ENCODE measurements at regions not wholly inside any gene's neighbourhood (a gene's known extent, or its start where the extent isn't known, plus 50 kb on each side); places are given as distances from the start of the nearest gene placed in this dataset.

DNA sequence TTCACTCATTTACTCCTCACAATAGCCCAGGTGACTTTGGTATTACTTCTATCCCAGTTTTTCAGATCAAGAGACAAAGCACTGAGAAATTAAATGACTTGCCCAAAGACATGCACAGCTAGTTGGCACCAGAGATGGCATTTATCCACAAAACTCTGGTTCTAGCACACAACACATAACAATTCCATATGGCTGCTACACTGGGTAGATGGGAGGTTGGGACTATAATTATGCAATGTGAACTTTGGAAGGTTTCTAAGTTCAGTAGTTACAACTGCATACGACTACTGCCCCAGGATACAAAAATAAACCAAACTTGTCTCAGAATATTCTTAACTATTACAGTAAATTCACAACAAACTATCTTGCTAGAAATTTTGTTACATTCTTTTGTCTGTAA lies 54.2 kb upstream of the MLIP start:
- no peak for TF ChIP-seq MAFK (IDR thresholded peaks at IDR 0.05; ENCODE audit: low read depth, low read length)
- no peak for TF ChIP-seq POLR2A (IDR thresholded peaks at IDR 0.05; ENCODE audit: low read depth, low read length)
- no peak for TF ChIP-seq CHD1 (IDR thresholded peaks at IDR 0.05; ENCODE audit: low read depth, low read length)
- TF ChIP-seq, protein P1, sequence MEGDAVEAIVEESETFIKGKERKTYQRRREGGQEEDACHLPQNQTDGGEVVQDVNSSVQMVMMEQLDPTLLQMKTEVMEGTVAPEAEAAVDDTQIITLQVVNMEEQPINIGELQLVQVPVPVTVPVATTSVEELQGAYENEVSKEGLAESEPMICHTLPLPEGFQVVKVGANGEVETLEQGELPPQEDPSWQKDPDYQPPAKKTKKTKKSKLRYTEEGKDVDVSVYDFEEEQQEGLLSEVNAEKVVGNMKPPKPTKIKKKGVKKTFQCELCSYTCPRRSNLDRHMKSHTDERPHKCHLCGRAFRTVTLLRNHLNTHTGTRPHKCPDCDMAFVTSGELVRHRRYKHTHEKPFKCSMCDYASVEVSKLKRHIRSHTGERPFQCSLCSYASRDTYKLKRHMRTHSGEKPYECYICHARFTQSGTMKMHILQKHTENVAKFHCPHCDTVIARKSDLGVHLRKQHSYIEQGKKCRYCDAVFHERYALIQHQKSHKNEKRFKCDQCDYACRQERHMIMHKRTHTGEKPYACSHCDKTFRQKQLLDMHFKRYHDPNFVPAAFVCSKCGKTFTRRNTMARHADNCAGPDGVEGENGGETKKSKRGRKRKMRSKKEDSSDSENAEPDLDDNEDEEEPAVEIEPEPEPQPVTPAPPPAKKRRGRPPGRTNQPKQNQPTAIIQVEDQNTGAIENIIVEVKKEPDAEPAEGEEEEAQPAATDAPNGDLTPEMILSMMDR (conservative IDR thresholded peaks at IDR 0.05; ENCODE audit: low read depth, low read length), result no peak
- TF ChIP-seq RCOR1 (IDR thresholded peaks at IDR 0.05; ENCODE audit: insufficient replicate concordance, low read length), result no peak
- TF ChIP-seq MAZ (IDR thresholded peaks at IDR 0.05; ENCODE audit: borderline replicate concordance, low read depth, low read length), result no peak
- TF ChIP-seq, protein P2, sequence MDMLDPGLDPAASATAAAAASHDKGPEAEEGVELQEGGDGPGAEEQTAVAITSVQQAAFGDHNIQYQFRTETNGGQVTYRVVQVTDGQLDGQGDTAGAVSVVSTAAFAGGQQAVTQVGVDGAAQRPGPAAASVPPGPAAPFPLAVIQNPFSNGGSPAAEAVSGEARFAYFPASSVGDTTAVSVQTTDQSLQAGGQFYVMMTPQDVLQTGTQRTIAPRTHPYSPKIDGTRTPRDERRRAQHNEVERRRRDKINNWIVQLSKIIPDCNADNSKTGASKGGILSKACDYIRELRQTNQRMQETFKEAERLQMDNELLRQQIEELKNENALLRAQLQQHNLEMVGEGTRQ (IDR thresholded peaks at IDR 0.05; ENCODE audit: low read depth, low read length), result no peak
- no peak for TF ChIP-seq FOS (IDR thresholded peaks at IDR 0.05; ENCODE audit: low read depth, low read length)
- TF ChIP-seq RAD21 (IDR thresholded peaks at IDR 0.05; ENCODE audit: low read length), result no peak
- TF ChIP-seq CEBPB (IDR thresholded peaks at IDR 0.05; ENCODE audit: low read depth, low read length), result no peak

Data from IMR-90 (cell line).